K562 (cell line): ENCODE measurements at regions not wholly inside any gene's neighbourhood (a gene's known extent, or its start where the extent isn't known, plus 50 kb on each side); places are given as distances from the start of the nearest gene placed in this dataset.

ENCODE experiments used
- ATAC-seq: fragments of 200-7000 bp; cut with Tn5 transposase; 3 replicates; pipeline ENCODE4 v1.9.1; 2020; ENCODE audit warnings: moderate library complexity
- BruUV-seq: library from RNA; stranded (reverse); fragments of 400-500 nt; replicated peaks from 2 replicates; lab custom pipeline; 2021; lab: Mats Ljungman, UMichigan
- CTCF ChIA-PET: fragments of 300-600 bp; formaldehyde crosslinking; extraction: SDS; loops from one replicate; lab custom pipeline; 2021; ENCODE audit warnings: low intra/inter-chr PET ratio; lab: Yijun Ruan, JAX
- POLR2A ChIA-PET: fragments of 300-600, 350-650 bp; sonication (Branson Sonifier 250); formaldehyde crosslinking; extraction: SDS; loops from one replicate; lab custom pipeline; 2021; ENCODE audit warnings: antibody characterized with exemption, inconsistent platforms; lab: Yijun Ruan, JAX
- DNase-seq, 4 experiments: peaks; one replicate each; pipeline versions ENCODE4 v3.0.0 to v3.0.0-alpha.2; 2011 to 2018; ENCODE audit warnings: low spot score in 3 of 4, mixed read lengths in 3 of 4; ENCODE audit errors: extremely low read depth in 1 of 4
- FAIRE-seq: peaks from 2 replicates; lab custom pipeline; 2011; peaks lifted over from hg19 to GRCh38; lab: Jason Lieb, UNC
- H2AFZ ChIP-seq: 2 replicates; pipeline ENCODE4 v1.6.0; 2011; ENCODE audit warnings: low read depth, low read length, control low read depth, inconsistent platforms
- H3K27ac ChIP-seq: fragments of 200-600 bp; 3 replicates; pipeline ENCODE4 v1.8.0; 2011; ENCODE audit warnings: low read depth, mild to moderate bottlenecking, control low read depth, inconsistent platforms, low read length, moderate library complexity, mixed read lengths; ENCODE audit errors: extremely low read depth
- H3K27me3 ChIP-seq, 2 experiments: fragments of 300-600 bp in 1 of 2; 2 replicates in 1 of 2; 3 replicates in 1 of 2; pipeline versions ENCODE4 v1.6.0 to v1.8.0; 2011; ENCODE audit warnings: inconsistent platforms in 2 of 2, low read length in 2 of 2, mild to moderate bottlenecking in 1 of 2, mixed read lengths in 1 of 2, moderate library complexity in 1 of 2; ENCODE audit not compliant: control insufficient read depth in 2 of 2, insufficient read depth in 2 of 2
- H3K36me3 ChIP-seq: fragments of 300-600 bp; 3 replicates; pipeline ENCODE4 v1.8.0; 2011; ENCODE audit warnings: mild to moderate bottlenecking, low read length, inconsistent platforms; ENCODE audit not compliant: control insufficient read depth, insufficient read depth
- H3K4me1 ChIP-seq, 2 experiments: fragments of 200-600 bp in 1 of 2; replicated peaks in 1 of 2; 2 replicates in 1 of 2; 3 replicates in 1 of 2; pipeline versions ENCODE4 v1.5.1 to v1.8.0; 2011; ENCODE audit warnings: inconsistent platforms in 2 of 2, low read length in 2 of 2, mild to moderate bottlenecking in 1 of 2, mixed read lengths in 1 of 2, moderate library complexity in 1 of 2; ENCODE audit not compliant: control insufficient read depth in 2 of 2, insufficient read depth in 2 of 2
- H3K4me2 ChIP-seq: 2 replicates; pipeline ENCODE4 v1.6.1; 2011; ENCODE audit warnings: low read length, control low read depth, inconsistent platforms, mixed read lengths; ENCODE audit not compliant: insufficient read depth
- H3K4me3 ChIP-seq: fragments of 200-600 bp; sonication (generic), shearing (Covaris generic); 2 replicates; pipeline ENCODE4 v1.5.1; 2016; ENCODE audit warnings: control low read depth, inconsistent platforms
- H3K79me2 ChIP-seq: fragments of 200-600 bp; 3 replicates; pipeline ENCODE4 v1.8.0; 2011; ENCODE audit warnings: low read length, inconsistent platforms; ENCODE audit not compliant: control insufficient read depth, insufficient read depth
- H3K9ac ChIP-seq, 2 experiments: 2 replicates each; pipeline versions ENCODE4 v1.6.0 to v1.6.1; 2011; ENCODE audit warnings: low read depth in 2 of 2, low read length in 2 of 2, control low read depth in 1 of 2, inconsistent platforms in 1 of 2, mild to moderate bottlenecking in 1 of 2, mixed read lengths in 1 of 2; ENCODE audit not compliant: insufficient read depth in 1 of 2
- H3K9me1 ChIP-seq: one replicate; pipeline ENCODE4 v1.6.0; 2011; ENCODE audit warnings: inconsistent platforms, mild to moderate bottlenecking, low read length, moderate library complexity; ENCODE audit not compliant: control insufficient read depth, insufficient read depth
- H3K9me3 ChIP-seq: replicated peaks from 2 replicates; pipeline ENCODE4 v1.5.1; 2011; ENCODE audit warnings: low read depth, low read length, inconsistent platforms; ENCODE audit not compliant: control insufficient read depth, insufficient read depth
- H4K20me1 ChIP-seq: replicated peaks from 2 replicates; pipeline ENCODE4 v1.6.1; 2011; ENCODE audit warnings: low read length, inconsistent platforms, mixed read lengths; ENCODE audit not compliant: control insufficient read depth, insufficient read depth
- CLOCK ChIP-seq: fragments of 250-450 bp; sonication (Bioruptor Pico); IDR thresholded peaks from 2 replicates; pipeline ENCODE4 v1.4.0; 2020; ENCODE audit warnings: mild to moderate bottlenecking, moderate library complexity, borderline replicate concordance
- DIDO1 ChIP-seq: fragments of 450-650 bp; IDR thresholded peaks from 2 replicates; pipeline ENCODE4 v1.6.1; 2016; ENCODE audit warnings: low read depth, missing biosample characterization, missing genetic modification characterization
- ZBTB40 ChIP-seq, 2 experiments: fragments of 450-650 bp in 1 of 2; sonication (generic) in 1 of 2; formaldehyde crosslinking in 1 of 2; IDR thresholded peaks; 2 replicates each; pipeline versions ENCODE4 v1.7.1 to v1.9.0; 2016 to 2022; ENCODE audit warnings: inconsistent platforms in 1 of 2, mild to moderate bottlenecking in 1 of 2, missing genetic modification reagents in 1 of 2
- ZMIZ1 ChIP-seq, 2 experiments: fragments of 150-350 bp in 1 of 2; IDR thresholded peaks; 2 replicates each; pipeline ENCODE4 v1.6.1; 2012 to 2016; ENCODE audit warnings: low read depth in 2 of 2, low read length in 2 of 2, mild to moderate bottlenecking in 1 of 2, moderate library complexity in 1 of 2
- WGBS: fragments of 100-300 bp; shearing (Covaris generic); methylation state at CpG from one replicate; pipeline ENCODE4 v1.1.6; 2016; ENCODE audit warnings: low coverage, mixed read lengths; ENCODE audit not compliant: insufficient coverage; ENCODE audit errors: missing lambda C conversion rate; 5-methylcytosine and 5-hydroxymethylcytosine counted together
- in situ Hi-C: fragments of 300-500 bp; cut with MboI; formaldehyde crosslinking; loops from 4 replicates; pipeline ENCODE4 v1.15.0; 2018; ENCODE audit warnings: inconsistent platforms, mixed read lengths
- intact Hi-C: fragments of 100-400 bp; cut with micrococcal nuclease; formaldehyde crosslinking; loops from 2 replicates; pipeline ENCODE4 v1.14.2; 2022

- H3K4me1 ChIP-seq: no peaks in the 10 kb centered on the region
- H3K36me3 ChIP-seq: no peaks in the 10 kb centered on the region
- no peak for FAIRE-seq
- TF ChIP-seq ZBTB40 (IDR thresholded peaks at IDR 0.05): no peak
- no peak for TF ChIP-seq ZBTB40 (CRISPR knock-in tag; IDR thresholded peaks at IDR 0.05)
- TF ChIP-seq CLOCK: no peak
- TF ChIP-seq DIDO1 (tag): no peak
- no peak for TF ChIP-seq ZMIZ1 (IDR thresholded peaks at IDR 0.05; ENCODE audit: low read depth in 2 of 2, low read length in 2 of 2)
Observed at GRCh38 chr17:56096026-56096810, 57.1 kb upstream of the ANKFN1 start.

More at GRCh38 chr17:56096026-56096810, 57.1 kb upstream of the ANKFN1 start:
- DNase-seq (no peak), ATAC-seq (no peak)
- no peak overlapping the region for H3K9ac ChIP-seq
- no peak overlapping the region for H2AFZ ChIP-seq
- no peaks in the 10 kb centered on the region for H3K9me1 ChIP-seq
- H3K27ac ChIP-seq: no peak overlapping the region
- WGBS: 0% methylated on average over 3 of the region's 3 CpGs
- BruUV-seq: no TSS peak
- intact Hi-C loops: no loop called here
- ChIA-PET CTCF (no interaction called here), POLR2A (interaction anchor here (0.7 kb wide), 1 partner anchor 107 kb away, joined by 5 read pairs; no protein-coding TSS in a partner anchor)
- H3K9me3 ChIP-seq: no peaks in the 10 kb centered on the region
- H3K27me3 ChIP-seq: no peaks in the 10 kb centered on the region
- H3K4me2 ChIP-seq: no peak overlapping the region
- in situ Hi-C loops: no loop called here
- no peaks in the 10 kb centered on the region for H4K20me1 ChIP-seq
- no peaks in the 10 kb centered on the region for H3K79me2 ChIP-seq
- H3K4me3 ChIP-seq: no peak overlapping the region
